HCT116 (cell line): ENCODE measurements at regions not wholly inside any gene's neighbourhood (a gene's known extent, or its start where the extent isn't known, plus 50 kb on each side); places are given as distances from the start of the nearest gene placed in this dataset.

Experiments
- ATAC-seq: fragments of 200-7000 bp; cut with Tn5 transposase; 2 replicates; pipeline ENCODE4 v1.9.1; 2020; ENCODE audit warnings: mild to moderate bottlenecking, moderate library complexity
- BruUV-seq: library from RNA; stranded (reverse); fragments of 400-500 nt; replicated peaks from 2 replicates; lab custom pipeline; 2021; lab: Mats Ljungman, UMichigan
- CTCF ChIA-PET: fragments of 300-600 bp; sonication (Branson Sonifier 250); formaldehyde crosslinking; loops from one replicate; lab custom pipeline; 2021; ENCODE audit warnings: antibody characterized with exemption; lab: Charles Lee
- POLR2A ChIA-PET: fragments of 300-600, 350-600 bp; sonication (Branson Sonifier 250); formaldehyde crosslinking; loops from one replicate; lab custom pipeline; 2021; ENCODE audit warnings: antibody characterized with exemption; lab: Charles Lee
- RAD21 ChIA-PET, 2 experiments: fragments of 300-600 bp; sonication (Branson Sonifier 250); formaldehyde crosslinking; loops; one replicate each; lab custom pipeline; 2023; ENCODE audit warnings: low total read pairs in 2 of 2; ENCODE audit not compliant: uncharacterized antibody in 2 of 2, unreplicated experiment in 2 of 2, low non-redundant PET in 1 of 2; lab: Charles Lee
- DNase-seq: peaks from one replicate; pipeline ENCODE4 v3.0.0-alpha.2; 2010; ENCODE audit warnings: low read depth, low spot score
- H2AFZ ChIP-seq: fragments of 200-600 bp; shearing (Covaris generic), sonication (generic); 2 replicates; pipeline ENCODE4 v1.6.1; 2017; ENCODE audit warnings: low read depth, mixed run types, mixed read lengths, antibody characterized with exemption, low read length; ENCODE audit not compliant: poor library complexity, severe bottlenecking
- H3K27ac ChIP-seq: 2 replicates; pipeline ENCODE4 v1.5.1; 2012; ENCODE audit warnings: low read depth, low read length
- H3K27me3 ChIP-seq: fragments of 200-600 bp; sonication (generic); 2 replicates; pipeline ENCODE4 v1.6.1; 2016; ENCODE audit warnings: mixed run types, low read length, mixed read lengths; ENCODE audit not compliant: insufficient read depth
- H3K36me3 ChIP-seq, 2 experiments: fragments of 200-500 bp in 1 of 2; fragments of 200-600 bp in 1 of 2; sonication (Bioruptor generic) in 1 of 2; sonication (generic) in 1 of 2; 2 replicates each; pipeline versions ENCODE4 v1.5.1 to v1.6.1; 2014 to 2016; ENCODE audit warnings: low read length in 2 of 2, inconsistent platforms in 1 of 2, mixed read lengths in 1 of 2, mixed run types in 1 of 2; ENCODE audit not compliant: insufficient read depth in 2 of 2, control insufficient read depth in 1 of 2
- H3K4me1 ChIP-seq, 2 experiments: fragments of 200-600 bp in 1 of 2; sonication (generic) in 1 of 2; 2 replicates each; pipeline versions ENCODE4 v1.5.1 to v1.6.1; 2012 to 2017; ENCODE audit warnings: low read length in 2 of 2, inconsistent platforms in 1 of 2, mild to moderate bottlenecking in 1 of 2, mixed read lengths in 1 of 2, mixed run types in 1 of 2, moderate library complexity in 1 of 2; ENCODE audit not compliant: insufficient read depth in 2 of 2, control insufficient read depth in 1 of 2
- H3K4me2 ChIP-seq: fragments of 200-600 bp; sonication (generic); 2 replicates; pipeline ENCODE4 v1.6.1; 2017; ENCODE audit warnings: mixed run types, low read length, mixed read lengths
- H3K4me3 ChIP-seq, 2 experiments: fragments of 200-600 bp in 1 of 2; sonication (generic) in 1 of 2; replicated peaks in 1 of 2; 2 replicates each; pipeline ENCODE4 v1.5.1; 2011 to 2016; ENCODE audit warnings: low read length in 2 of 2, control low read depth in 1 of 2, low read depth in 1 of 2, mild to moderate bottlenecking in 1 of 2, mixed read lengths in 1 of 2, mixed run types in 1 of 2
- H3K79me2 ChIP-seq: fragments of 200-600 bp; sonication (generic); 2 replicates; pipeline ENCODE4 v1.6.1; 2017; ENCODE audit warnings: mild to moderate bottlenecking, mixed run types, low read length, moderate library complexity, mixed read lengths; ENCODE audit not compliant: insufficient read depth
- H3K9ac ChIP-seq: fragments of 200-600 bp; sonication (generic); 2 replicates; pipeline ENCODE4 v1.6.1; 2016; ENCODE audit warnings: low read length, mixed read lengths
- H3K9me2 ChIP-seq: fragments of 200-600 bp; sonication (generic), shearing (Covaris generic); 2 replicates; pipeline ENCODE4 v1.6.1; 2017; ENCODE audit warnings: mixed run types, mild to moderate bottlenecking, moderate library complexity; ENCODE audit not compliant: insufficient read depth
- H3K9me3 ChIP-seq, 2 experiments: fragments of 200-500 bp in 1 of 2; fragments of 200-600 bp in 1 of 2; sonication (Bioruptor generic) in 1 of 2; sonication (generic) in 1 of 2; 2 replicates each; pipeline ENCODE4 v1.6.1; 2014 to 2017; ENCODE audit warnings: low read length in 2 of 2, mixed read lengths in 2 of 2, inconsistent platforms in 1 of 2, low read depth in 1 of 2, mild to moderate bottlenecking in 1 of 2, mixed run types in 1 of 2, moderate library complexity in 1 of 2; ENCODE audit not compliant: control insufficient read depth in 1 of 2, insufficient read depth in 1 of 2
- H4K20me1 ChIP-seq: fragments of 200-600 bp; sonication (generic), shearing (Covaris generic); 2 replicates; pipeline ENCODE4 v1.6.1; 2017; ENCODE audit warnings: mixed run types, mild to moderate bottlenecking, moderate library complexity; ENCODE audit not compliant: insufficient read depth
- CBX3 ChIP-seq: IDR thresholded peaks from 2 replicates; pipeline ENCODE4 v1.6.1; 2012; ENCODE audit warnings: low read depth
- ELF1 ChIP-seq: IDR thresholded peaks from 2 replicates; pipeline ENCODE4 v1.6.1; 2012; ENCODE audit warnings: low read depth, borderline replicate concordance
- FOSL1 ChIP-seq: IDR thresholded peaks from 2 replicates; pipeline ENCODE4 v1.6.1; 2012; ENCODE audit warnings: low read depth
- JUND ChIP-seq: IDR thresholded peaks from 2 replicates; pipeline ENCODE4 v1.6.1; 2012
- POLR2A ChIP-seq: IDR thresholded peaks from 2 replicates; pipeline ENCODE4 v1.7.0; 2011; ENCODE audit warnings: borderline replicate concordance; ENCODE audit not compliant: insufficient read depth, insufficient read length; ENCODE audit errors: extremely low read depth
- REST ChIP-seq: IDR thresholded peaks from 2 replicates; pipeline ENCODE4 v1.6.1; 2012; ENCODE audit warnings: low read depth
- SIN3A ChIP-seq: IDR thresholded peaks from 2 replicates; pipeline ENCODE4 v1.6.1; 2012; ENCODE audit warnings: low read depth
- SP1 ChIP-seq: IDR thresholded peaks from 2 replicates; pipeline ENCODE4 v1.6.1; 2012; ENCODE audit warnings: low read depth
- SRF ChIP-seq: IDR thresholded peaks from 2 replicates; pipeline ENCODE4 v1.6.1; 2012; ENCODE audit warnings: low read depth
- YY1 ChIP-seq: IDR thresholded peaks from 2 replicates; pipeline ENCODE4 v1.6.1; 2011; ENCODE audit warnings: low read length, low read depth, moderate library complexity, mild to moderate bottlenecking; ENCODE audit not compliant: insufficient replicate concordance; ENCODE audit errors: extremely low read depth
- ZNF274 ChIP-seq: fragments of 200-500 bp; sonication (Bioruptor generic); IDR thresholded peaks from 2 replicates; pipeline ENCODE4 v1.6.1; 2014; ENCODE audit warnings: mild to moderate bottlenecking, low read depth, low read length, inconsistent platforms
- intact Hi-C: fragments of 100-400 bp; cut with micrococcal nuclease; formaldehyde crosslinking; loops from 2 replicates; pipeline ENCODE4 v1.10.0; 2022

GRCh38 chrX:25819879-25820278 is 318.3 kb upstream of the MAGEB18 start:
- Histone ChIP-seq H2AFZ (no peak overlapping the region), H3K36me3 (no peaks in the 10 kb centered on the region), H3K27ac (no peak overlapping the region), H3K27me3 (no peaks in the 10 kb centered on the region), H3K4me2 (no peak overlapping the region), H3K9me3 (no peaks in the 10 kb centered on the region), H3K4me1 (no peaks in the 10 kb centered on the region), H3K4me3 (no peak overlapping the region), H3K79me2 (no peaks in the 10 kb centered on the region), H3K9me2 (no peaks in the 10 kb centered on the region), H4K20me1 (no peaks in the 10 kb centered on the region), H3K9ac (no peak overlapping the region)
- ChIA-PET POLR2A (no interaction called here), CTCF (no interaction called here), RAD21 (no interaction called here)
- no peak for ATAC-seq
- TF ChIP-seq JUND (no peak), SP1 (no peak), SRF (no peak), REST (no peak), SIN3A (no peak), ELF1 (no peak), POLR2A (no peak)
- BruUV-seq: no TSS peak
- intact Hi-C loops: no loop called here
- no peak for DNase-seq

- H3K36me3 ChIP-seq: no peaks in the 10 kb centered on the region
- ChIA-PET CTCF (no interaction called here), POLR2A (no interaction called here), RAD21 (no interaction called here)
- H3K27me3 ChIP-seq: no peaks in the 10 kb centered on the region
- BruUV-seq: no TSS peak
- H2AFZ ChIP-seq: no peak overlapping the region
- intact Hi-C loops: no loop called here
- no peaks in the 10 kb centered on the region for H4K20me1 ChIP-seq
- no peak overlapping the region for H3K4me3 ChIP-seq
- no peaks in the 10 kb centered on the region for H3K9me3 ChIP-seq
- DNase-seq (no peak), ATAC-seq (no peak)
- no peak overlapping the region for H3K4me2 ChIP-seq
- H3K27ac ChIP-seq: no peak overlapping the region
- no peaks in the 10 kb centered on the region for H3K4me1 ChIP-seq
- H3K9me2 ChIP-seq: no peaks in the 10 kb centered on the region
- no peaks in the 10 kb centered on the region for H3K79me2 ChIP-seq
- TF ChIP-seq YY1 (no peak), ZNF274 (no peak), FOSL1 (no peak), CBX3 (no peak), SIN3A (no peak)
- no peak overlapping the region for H3K9ac ChIP-seq
Observed at GRCh38 chrX:25851141-25851540, 287.0 kb upstream of the MAGEB18 start.
